GM12892 (cell line): ENCODE measurements at regions not wholly inside any gene's neighbourhood (a gene's known extent, or its start where the extent isn't known, plus 50 kb on each side); places are given as distances from the start of the nearest gene placed in this dataset.

ENCODE experiments used
- POLR2A ChIP-seq: IDR thresholded peaks from 2 replicates; pipeline ENCODE4 v1.6.1; 2011; ENCODE audit warnings: low read depth, low read length, control low read depth
- POLR2AphosphoS5 ChIP-seq: IDR thresholded peaks from 2 replicates; pipeline ENCODE4 v1.6.1; 2011; ENCODE audit warnings: low read depth, low read length, control low read depth
- TAF1 ChIP-seq: IDR thresholded peaks from 2 replicates; pipeline ENCODE4 v1.6.1; 2011; ENCODE audit warnings: low read depth, mild to moderate bottlenecking, control low read depth, low read length, borderline replicate concordance

DNA sequence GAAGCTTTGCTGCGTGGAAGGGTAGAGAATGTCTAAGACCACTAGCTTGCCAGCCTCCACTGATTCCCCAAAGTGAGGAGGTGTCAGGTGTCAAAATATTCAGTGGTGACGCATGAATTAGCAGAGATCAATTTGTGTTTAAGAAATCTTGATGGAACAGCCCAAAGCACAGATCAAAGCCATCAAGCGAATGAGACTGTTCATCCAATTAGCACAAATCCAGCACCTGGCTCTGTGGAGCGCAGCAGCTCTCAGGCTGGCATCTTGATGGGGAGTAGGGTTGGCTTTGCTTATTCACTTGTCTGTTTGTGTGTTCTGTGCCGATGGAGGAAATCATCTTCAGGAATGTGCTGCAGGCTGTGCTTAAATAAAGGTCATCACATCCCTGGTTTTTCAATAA, 456.8 kb upstream of the CCL2 start:
- TF ChIP-seq POLR2A (no peak), POLR2AphosphoS5 (no peak), TAF1 (no peak)
